Inflammatory macrophage treated with lipopolysaccharide for 4 hours (primary cell): ENCODE measurements at regions not wholly inside any gene's neighbourhood (a gene's known extent, or its start where the extent isn't known, plus 50 kb on each side); places are given as distances from the start of the nearest gene placed in this dataset.

Experiments
- DNase-seq: peaks from one replicate; pipeline ENCODE4 v3.0.0-alpha.2; 2020

- DNase-seq = no peak
Measured at GRCh38 chr17:33481652-33482051, 188.6 kb upstream of the ASIC2 start.

- no peak for DNase-seq
Measured at GRCh38 chr17:33482636-33483035, 189.5 kb upstream of the ASIC2 start.

GRCh38 chr17:33484559-33484958, 191.5 kb upstream of the ASIC2 start:
- DNase-seq = no peak

- no peak for DNase-seq
Measured at GRCh38 chr17:33486135-33486885, 193.2 kb upstream of the ASIC2 start.

- no peak for DNase-seq
Measured at GRCh38 chr17:33487187-33487879, 194.2 kb upstream of the ASIC2 start.

GRCh38 chr17:33491871-33492481, 198.9 kb upstream of the ASIC2 start:
- no peak for DNase-seq

- no peak for DNase-seq
Measured at GRCh38 chr17:33492731-33493265, 199.7 kb upstream of the ASIC2 start.

GRCh38 chr17:33493566-33493965, 200.5 kb upstream of the ASIC2 start:
- no peak for DNase-seq

GRCh38 chr17:33494151-33494550, 201.1 kb upstream of the ASIC2 start:
- no peak for DNase-seq

- no peak for DNase-seq
Measured at GRCh38 chr17:33497623-33498022, 204.5 kb upstream of the ASIC2 start.

- DNase-seq = no peak
Measured at GRCh38 chr17:33498069-33498468, 205.0 kb upstream of the ASIC2 start.

GRCh38 chr17:33499040-33499439, 205.9 kb upstream of the ASIC2 start:
- DNase-seq = no peak

GRCh38 chr17:33500151-33500550, 207.1 kb upstream of the ASIC2 start:
- DNase-seq = no peak

GRCh38 chr17:33501185-33501584, 208.1 kb upstream of the ASIC2 start:
- DNase-seq = no peak

- DNase-seq = no peak
Measured at GRCh38 chr17:33504571-33504970, 211.5 kb upstream of the ASIC2 start.

- no peak for DNase-seq
Measured at GRCh38 chr17:33506889-33507650, 214.0 kb upstream of the ASIC2 start.

- DNase-seq = no peak
Measured at GRCh38 chr17:33508215-33508614, 215.1 kb upstream of the ASIC2 start.

- no peak for DNase-seq
Measured at GRCh38 chr17:33509331-33509730, 216.2 kb upstream of the ASIC2 start.

- DNase-seq = no peak
Measured at GRCh38 chr17:33511670-33512069, 218.6 kb upstream of the ASIC2 start.

GRCh38 chr17:33512113-33512512, 219.0 kb upstream of the ASIC2 start:
- no peak for DNase-seq

- no peak for DNase-seq
Measured at GRCh38 chr17:33513769-33514168, 220.7 kb upstream of the ASIC2 start.

- DNase-seq = no peak
Measured at GRCh38 chr17:33514369-33514768, 221.3 kb upstream of the ASIC2 start.

GRCh38 chr17:33515974-33516373, 222.9 kb upstream of the ASIC2 start:
- DNase-seq = no peak
